HUES48 (cell line): ENCODE measurements at regions not wholly inside any gene's neighbourhood (a gene's known extent, or its start where the extent isn't known, plus 50 kb on each side); places are given as distances from the start of the nearest gene placed in this dataset.
"Not testable (repeated sequence)": the region's sequence is repeated elsewhere in the genome, so short reads cannot be mapped to it uniquely, and the experiment has no call there.

Experiments
- H3K27ac ChIP-seq: one replicate; pipeline ENCODE4 v1.7.0; 2013; ENCODE audit warnings: low read depth, low read length, inconsistent platforms
- H3K27me3 ChIP-seq: 2 replicates; pipeline ENCODE4 v1.6.1; 2013; ENCODE audit warnings: mild to moderate bottlenecking, low read length; ENCODE audit not compliant: control insufficient read depth, insufficient read depth
- H3K36me3 ChIP-seq: 2 replicates; pipeline ENCODE4 v1.6.1; 2013; ENCODE audit warnings: low read length; ENCODE audit not compliant: control insufficient read depth, insufficient read depth
- H3K4me1 ChIP-seq: 2 replicates; pipeline ENCODE4 v1.6.1; 2013; ENCODE audit warnings: mild to moderate bottlenecking, low read length; ENCODE audit not compliant: control insufficient read depth, insufficient read depth
- H3K4me3 ChIP-seq: 2 replicates; pipeline ENCODE4 v1.5.1; 2013; ENCODE audit warnings: mild to moderate bottlenecking, low read depth, low read length
- H3K9ac ChIP-seq: 2 replicates; pipeline ENCODE4 v1.6.1; 2013; ENCODE audit warnings: mild to moderate bottlenecking, low read depth, low read length, moderate library complexity
- H3K9me3 ChIP-seq: 2 replicates; pipeline ENCODE4 v1.6.1; 2013; ENCODE audit warnings: low read length; ENCODE audit not compliant: control insufficient read depth, insufficient read depth

DNA sequence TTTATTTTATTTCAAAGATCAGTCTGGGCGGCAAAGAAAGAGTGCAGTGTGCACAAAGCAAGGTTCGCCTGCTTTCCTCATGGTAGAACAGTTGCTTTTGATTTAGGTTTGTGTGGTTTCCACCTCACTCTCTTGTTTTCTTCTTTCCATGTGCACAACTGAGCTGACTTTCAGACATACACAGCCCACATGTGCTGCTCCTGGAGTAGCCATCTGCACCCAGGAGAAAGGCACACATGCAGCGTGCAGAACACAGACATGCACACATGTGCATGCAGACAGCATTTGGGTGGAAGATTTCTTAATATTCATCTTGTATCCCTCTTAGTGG is 302.1 kb downstream of the FZD1 start:
- Histone ChIP-seq H3K4me3 (no peak overlapping the region), H3K27me3 (no peaks in the 10 kb centered on the region), H3K9ac (no peak overlapping the region), H3K9me3 (no peaks in the 10 kb centered on the region), H3K27ac (no peak overlapping the region), H3K36me3 (no peaks in the 10 kb centered on the region), H3K4me1 (peaks cover 8% of the 10 kb centered on the region; the same call in 1 of the 2 replicates)

DNA sequence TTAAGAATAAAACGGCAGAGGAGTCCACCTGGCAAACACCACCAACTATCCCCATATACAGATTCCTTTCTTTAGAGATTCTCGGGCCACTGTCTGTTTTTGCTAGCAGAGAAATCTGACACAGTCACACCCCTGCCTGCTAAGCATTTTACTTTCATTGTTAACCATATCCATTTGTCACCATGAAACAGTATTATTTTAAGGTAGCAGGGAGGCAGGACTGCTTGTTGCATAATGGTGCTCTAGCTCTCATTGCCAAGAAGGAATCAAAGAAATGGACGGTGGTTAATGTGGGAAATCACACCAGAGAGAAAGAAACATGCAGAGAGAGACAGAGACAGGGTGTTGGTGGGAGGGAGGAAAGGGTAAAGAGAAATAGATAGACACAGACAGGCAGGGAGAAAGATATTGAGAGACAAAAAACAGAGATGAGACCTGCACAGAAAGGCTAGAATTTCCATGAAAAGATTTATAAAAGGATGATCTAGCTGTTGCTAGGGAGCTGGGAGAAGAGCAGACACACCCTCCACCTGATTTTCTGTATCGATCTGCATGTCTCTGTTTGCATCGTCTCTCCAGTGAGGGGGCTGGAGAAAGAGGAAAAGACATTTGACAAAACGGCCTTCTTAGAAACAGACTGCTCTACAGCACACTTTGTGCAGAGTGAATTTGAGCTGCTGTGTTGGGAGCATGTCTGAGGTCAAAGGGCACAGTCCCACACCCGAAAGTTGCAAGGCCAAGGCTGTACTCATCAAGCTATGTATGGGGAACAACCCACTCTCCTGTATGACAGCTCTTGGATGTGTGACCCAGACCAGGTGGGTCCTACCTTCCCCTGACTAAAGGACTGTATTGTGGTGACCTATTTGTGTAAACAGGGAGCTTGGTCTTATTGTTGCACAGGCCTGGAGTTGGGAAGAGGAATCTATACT is 303.1 kb downstream of the FZD1 start:
- Histone ChIP-seq H3K9ac (no peak overlapping the region), H3K27me3 (no peaks in the 10 kb centered on the region), H3K27ac (no peak overlapping the region), H3K4me1 (peaks cover 8% of the 10 kb centered on the region; the same call in 1 of the 2 replicates), H3K4me3 (no peak overlapping the region), H3K36me3 (no peaks in the 10 kb centered on the region), H3K9me3 (no peaks in the 10 kb centered on the region)

DNA sequence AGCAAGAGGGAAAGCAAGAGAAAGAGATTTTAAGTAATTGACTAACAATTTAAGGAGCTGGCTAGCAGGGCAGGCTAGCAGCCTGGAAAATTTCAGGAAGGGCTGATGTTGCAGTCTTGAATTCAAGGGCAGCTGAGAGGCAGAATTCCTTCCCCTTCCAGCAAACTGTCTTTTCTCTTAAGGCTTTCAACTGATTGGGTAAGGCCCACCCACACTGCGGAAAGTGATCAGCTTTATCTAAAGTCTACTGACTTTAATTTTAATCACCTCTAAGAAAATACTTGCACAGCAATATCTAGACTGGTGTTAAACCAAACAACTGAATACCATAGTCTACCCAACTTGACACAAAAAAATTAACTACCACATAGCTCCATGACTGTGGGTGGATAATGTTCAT is 303.9 kb downstream of the FZD1 start:
- H3K27ac ChIP-seq: no peak overlapping the region
- no peak overlapping the region for H3K9ac ChIP-seq
- H3K4me3 ChIP-seq: no peak overlapping the region
- H3K27me3 ChIP-seq: no peaks in the 10 kb centered on the region
- no peaks in the 10 kb centered on the region for H3K9me3 ChIP-seq
- no peaks in the 10 kb centered on the region for H3K36me3 ChIP-seq
- peaks cover 8% of the 10 kb centered on the region; the same call in 1 of the 2 replicates for H3K4me1 ChIP-seq

DNA sequence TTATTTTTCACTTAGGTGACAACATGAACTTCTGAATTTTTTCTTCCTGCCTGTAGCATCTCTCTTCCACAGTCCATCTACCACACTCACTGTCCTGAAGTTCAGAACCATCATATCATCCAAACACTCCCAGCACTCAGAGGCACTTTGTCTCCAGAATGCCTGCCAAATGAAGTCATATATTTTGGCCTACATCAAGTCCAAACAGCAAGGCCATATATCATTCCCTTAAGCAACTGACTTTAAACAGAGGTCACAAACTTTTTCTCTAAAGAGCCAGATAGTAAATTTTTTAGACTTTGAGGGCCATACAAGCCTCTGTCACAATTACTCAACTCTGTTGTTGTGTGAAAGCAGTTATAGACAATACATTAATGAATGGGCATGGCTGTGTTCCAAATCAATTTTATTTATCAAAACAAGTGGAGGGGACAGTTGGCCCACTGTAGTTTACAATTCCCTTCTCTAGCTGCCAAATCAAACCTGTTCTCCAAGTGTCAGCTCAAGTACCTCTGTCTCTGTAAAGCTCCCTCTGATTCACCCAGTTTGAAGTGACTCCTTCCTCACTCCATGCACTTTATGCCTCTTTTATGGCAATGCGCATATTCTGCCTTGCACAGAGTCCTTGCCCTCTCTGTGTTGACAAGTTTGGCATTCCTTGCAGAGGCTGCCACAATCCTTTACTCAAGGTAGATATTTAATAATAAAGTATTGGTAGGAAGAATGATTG is 305.7 kb downstream of the FZD1 start:
- H3K27me3 ChIP-seq: no peaks in the 10 kb centered on the region
- peaks cover 8% of the 10 kb centered on the region; the same call in 1 of the 2 replicates for H3K4me1 ChIP-seq
- no peak overlapping the region for H3K27ac ChIP-seq
- H3K36me3 ChIP-seq: no peaks in the 10 kb centered on the region
- H3K9ac ChIP-seq: no peak overlapping the region
- no peaks in the 10 kb centered on the region for H3K9me3 ChIP-seq
- no peak overlapping the region for H3K4me3 ChIP-seq

DNA sequence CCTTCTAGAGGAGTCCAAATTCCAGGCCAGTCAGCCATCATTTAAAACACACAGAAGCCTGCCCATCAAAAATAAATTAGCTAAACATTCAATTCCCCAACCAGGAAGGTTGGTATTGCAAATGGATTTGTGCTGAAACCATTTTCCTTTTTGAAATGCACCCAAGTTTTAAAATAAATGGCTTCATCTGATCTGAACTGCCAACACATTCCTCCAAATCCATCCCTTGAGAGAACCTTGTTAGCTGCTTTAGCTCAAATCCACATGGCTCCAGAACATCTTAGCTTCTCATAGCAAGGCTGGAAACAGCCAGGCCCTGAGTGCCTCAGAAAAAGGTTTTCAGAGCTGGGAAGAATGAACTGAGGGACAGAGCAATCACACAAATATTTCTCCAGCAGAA is 306.3 kb downstream of the FZD1 start:
- H3K9me3 ChIP-seq: no peaks in the 10 kb centered on the region
- no peak overlapping the region for H3K4me3 ChIP-seq
- no peaks in the 10 kb centered on the region for H3K36me3 ChIP-seq
- H3K9ac ChIP-seq: no peak overlapping the region
- H3K27me3 ChIP-seq: no peaks in the 10 kb centered on the region
- peaks cover 8% of the 10 kb centered on the region; the same call in 1 of the 2 replicates for H3K4me1 ChIP-seq
- no peak overlapping the region for H3K27ac ChIP-seq

DNA sequence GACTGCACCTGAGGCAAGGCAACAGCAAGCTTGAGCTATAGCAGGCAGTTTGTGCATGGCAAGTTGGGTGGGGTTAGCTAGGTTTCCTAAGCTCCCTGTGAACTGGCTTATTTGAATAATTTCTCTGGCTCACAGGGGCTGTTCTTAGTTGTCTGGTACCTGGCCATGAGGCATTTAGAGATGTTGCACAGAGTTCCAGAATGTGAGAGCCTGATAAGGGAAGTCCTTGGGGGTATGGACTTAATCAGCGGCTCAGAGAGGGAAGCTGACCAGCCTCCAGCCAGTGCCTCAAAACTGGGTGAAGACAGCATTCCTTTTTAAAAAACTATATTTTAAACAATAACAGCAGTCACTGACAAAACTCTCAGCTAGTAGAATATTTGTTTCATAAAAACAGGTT is 307.4 kb downstream of the FZD1 start:
- no peaks in the 10 kb centered on the region for H3K36me3 ChIP-seq
- H3K27ac ChIP-seq: no peak overlapping the region
- no peaks in the 10 kb centered on the region for H3K27me3 ChIP-seq
- H3K9ac ChIP-seq: no peak overlapping the region
- H3K4me1 ChIP-seq: peaks cover 3% of the 10 kb centered on the region; the same call in 1 of the 2 replicates
- H3K9me3 ChIP-seq: no peaks in the 10 kb centered on the region
- H3K4me3 ChIP-seq: no peak overlapping the region

DNA sequence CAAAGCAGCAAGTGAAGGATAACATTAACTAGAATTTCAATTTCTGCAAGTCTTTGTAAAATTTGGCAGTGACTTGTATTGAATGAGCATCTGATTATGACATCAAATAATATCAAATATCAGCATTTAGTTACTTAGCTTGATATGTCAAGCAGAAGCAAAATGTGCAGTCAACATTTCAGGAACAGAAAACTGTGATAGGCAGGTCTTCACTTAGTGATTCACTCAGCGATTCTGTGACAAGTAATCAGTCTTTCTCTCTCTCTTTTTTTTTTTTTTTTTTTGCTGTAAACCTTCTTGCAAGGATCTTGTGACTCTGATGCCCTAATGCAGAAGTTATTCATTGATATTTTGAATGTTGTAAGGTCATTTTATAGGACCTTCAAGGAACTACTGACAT is 307.1 kb downstream of the MTERF1 start:
- H3K9ac ChIP-seq: no peak overlapping the region
- H3K27me3 ChIP-seq: no peaks in the 10 kb centered on the region
- H3K9me3 ChIP-seq: no peaks in the 10 kb centered on the region
- H3K36me3 ChIP-seq: no peaks in the 10 kb centered on the region
- H3K4me3 ChIP-seq: no peak overlapping the region
- no peak overlapping the region for H3K27ac ChIP-seq
- H3K4me1 ChIP-seq: peaks cover 3% of the 10 kb centered on the region; the same call in 1 of the 2 replicates

DNA sequence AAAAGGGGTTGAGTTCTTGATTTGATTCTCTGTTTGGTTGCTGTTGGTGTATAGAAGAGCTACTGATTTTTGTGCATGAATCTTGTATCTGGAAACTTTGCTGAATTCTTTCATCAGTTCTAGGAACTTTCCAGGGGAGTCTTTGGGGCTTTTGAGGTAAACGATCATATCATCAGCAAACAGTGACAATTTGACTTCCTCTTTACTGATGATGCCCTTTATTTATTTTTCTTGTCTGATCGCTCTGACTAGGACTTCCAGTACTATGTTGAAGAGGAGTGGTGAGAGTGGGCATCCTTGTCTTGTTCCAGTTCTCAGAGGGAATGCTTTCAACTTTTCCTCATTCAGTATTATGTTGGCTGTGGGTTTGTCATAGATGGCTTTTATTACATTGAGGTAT is 304.0 kb downstream of the MTERF1 start:
- not testable (repeated sequence) for H3K27me3 ChIP-seq, H3K4me3 ChIP-seq, H3K4me1 ChIP-seq, H3K27ac ChIP-seq, H3K9me3 ChIP-seq, H3K9ac ChIP-seq, H3K36me3 ChIP-seq

DNA sequence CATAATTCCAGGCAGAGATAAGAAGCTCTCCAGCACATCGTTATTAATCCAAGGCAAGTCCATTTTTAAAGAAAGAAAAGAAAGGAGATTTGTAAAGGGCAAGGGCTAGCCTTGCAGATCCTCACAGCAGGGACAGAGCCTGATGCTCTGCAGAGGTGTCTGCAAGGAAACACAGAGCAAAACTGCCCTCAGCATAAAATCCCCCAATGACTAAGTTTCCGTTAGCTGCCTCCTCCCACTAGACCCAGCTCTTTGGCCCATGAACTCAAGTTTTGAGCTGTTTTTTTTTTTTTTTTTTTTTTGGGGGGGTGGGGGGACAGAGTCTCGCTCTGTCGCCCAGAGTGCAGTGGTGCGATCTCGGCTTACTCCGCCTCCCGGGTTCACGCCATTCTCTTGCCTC is 300.7 kb downstream of the MTERF1 start:
- H3K27me3 ChIP-seq: no peaks in the 10 kb centered on the region
- no peaks in the 10 kb centered on the region; the same call in 1 of the 2 replicates for H3K9me3 ChIP-seq
- no peak overlapping the region for H3K27ac ChIP-seq
- H3K4me3 ChIP-seq: no peak overlapping the region
- no peaks in the 10 kb centered on the region for H3K36me3 ChIP-seq
- H3K4me1 ChIP-seq: peaks cover 4% of the 10 kb centered on the region; the same call in 1 of the 2 replicates
- no peak overlapping the region for H3K9ac ChIP-seq

DNA sequence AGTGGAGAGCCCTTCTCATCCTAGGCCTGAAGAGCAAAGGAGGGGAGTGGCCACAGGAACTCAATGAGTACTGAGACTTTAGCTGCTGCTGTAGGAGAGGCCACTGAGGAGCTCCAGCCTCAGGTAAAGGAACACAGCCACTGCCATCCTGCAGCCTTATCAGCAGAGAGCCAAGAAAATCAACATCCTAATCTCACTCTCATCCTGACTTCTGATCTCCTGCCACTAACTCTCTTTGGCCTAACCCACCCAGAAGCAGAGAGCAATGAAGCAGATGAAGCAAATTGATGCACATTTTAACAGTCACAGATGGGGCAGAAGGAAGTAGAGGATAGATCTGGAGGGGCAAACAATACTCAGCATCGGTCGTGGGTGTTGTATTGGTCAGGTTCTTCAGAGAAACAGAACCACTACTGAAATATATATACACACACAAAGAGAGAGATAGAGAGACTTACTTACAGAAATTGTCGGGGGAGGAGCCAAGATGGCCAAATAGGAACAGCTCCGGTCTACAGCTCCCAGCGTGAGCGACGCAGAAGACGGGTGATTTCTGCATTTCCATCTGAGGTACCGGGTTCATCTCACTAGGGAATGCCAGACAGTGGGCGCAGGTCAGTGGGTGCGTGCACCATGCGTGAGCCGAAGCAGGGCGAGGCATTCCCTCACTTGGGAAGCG is 297.6 kb downstream of the MTERF1 start:
- Histone ChIP-seq H3K9ac (no peak overlapping the region), H3K36me3 (no peaks in the 10 kb centered on the region), H3K27ac (no peak overlapping the region), H3K27me3 (no peaks in the 10 kb centered on the region), H3K4me1 (peaks cover 4% of the 10 kb centered on the region; the same call in 1 of the 2 replicates), H3K4me3 (peak overlapping the region; percentile 32; the same call in 1 of the 2 replicates), H3K9me3 (no peaks in the 10 kb centered on the region; the same call in 1 of the 2 replicates)
